HG02623 (cell line): ENCODE measurements at regions not wholly inside any gene's neighbourhood (a gene's known extent, or its start where the extent isn't known, plus 50 kb on each side); places are given as distances from the start of the nearest gene placed in this dataset.
"Not testable (repeated sequence)": the region's sequence is repeated elsewhere in the genome, so short reads cannot be mapped to it uniquely, and the experiment has no call there.

Source experiments
- ATAC-seq: cut with Tn5 transposase; IDR thresholded peaks from one replicate; pipeline ENCODE4 v1.9.1; 2021; ENCODE audit warnings: moderate library complexity; ENCODE audit not compliant: unreplicated experiment

DNA sequence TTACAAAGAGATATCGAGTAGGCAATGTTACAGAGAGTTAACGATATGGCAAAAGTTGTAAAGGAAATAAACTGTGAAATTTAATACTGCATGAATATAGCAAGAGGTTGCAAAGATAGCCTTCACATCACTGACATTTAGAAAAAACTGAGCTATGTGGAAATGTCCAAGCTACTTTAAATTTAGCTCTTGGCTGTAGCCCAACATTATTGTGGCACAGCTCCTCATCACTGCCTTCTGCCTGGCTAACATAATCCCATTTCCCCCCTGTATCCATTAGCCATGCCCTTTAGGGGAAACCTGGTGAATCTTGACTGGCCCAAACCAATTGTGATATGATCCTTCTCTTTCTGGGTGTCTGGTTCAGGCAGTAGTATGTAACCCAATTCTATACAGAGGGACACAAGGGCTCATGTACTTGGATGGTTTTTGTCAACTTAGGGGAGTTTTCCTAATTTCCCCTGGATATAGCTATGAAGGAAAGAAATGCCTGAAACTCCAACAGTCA lies 115.4 kb downstream of the PFDN4 start:
- ATAC-seq = no peak

GRCh38 chr20:54324041-54324440 lies 116.2 kb downstream of the PFDN4 start:
- ATAC-seq = no peak

GRCh38 chr20:54324652-54325285 lies 116.9 kb downstream of the PFDN4 start:
- ATAC-seq = no peak

- no peak for ATAC-seq
These were observed 127.4 kb downstream of the PFDN4 start for GRCh38 chr20:54335299-54335698.

- ATAC-seq = no peak
These were observed 129.3 kb downstream of the PFDN4 start for GRCh38 chr20:54337144-54337543.

- no peak for ATAC-seq
These were observed 131.2 kb downstream of the PFDN4 start for GRCh38 chr20:54339093-54339492.

DNA sequence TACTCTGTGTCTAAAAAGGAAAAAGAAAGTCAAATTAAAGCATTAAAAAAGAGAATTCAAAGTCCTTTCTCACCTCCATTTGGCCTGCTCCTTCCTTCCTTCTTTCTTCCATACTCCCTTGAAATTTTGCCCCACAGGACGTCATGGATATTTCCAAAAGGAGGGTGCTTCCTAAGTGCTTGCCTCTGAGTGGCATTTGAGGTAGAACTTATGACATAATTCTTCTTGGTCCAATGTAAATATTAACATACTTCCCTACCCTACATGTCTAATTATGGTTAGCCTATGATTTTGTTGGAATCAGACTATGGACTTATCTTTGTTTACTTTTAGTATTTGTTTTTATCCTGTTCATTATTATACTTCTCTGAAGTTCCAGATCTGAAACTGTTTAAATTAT lies 132.3 kb downstream of the PFDN4 start:
- ATAC-seq = no peak

- no peak for ATAC-seq
These were observed 132.8 kb downstream of the PFDN4 start for GRCh38 chr20:54340667-54341081.

DNA sequence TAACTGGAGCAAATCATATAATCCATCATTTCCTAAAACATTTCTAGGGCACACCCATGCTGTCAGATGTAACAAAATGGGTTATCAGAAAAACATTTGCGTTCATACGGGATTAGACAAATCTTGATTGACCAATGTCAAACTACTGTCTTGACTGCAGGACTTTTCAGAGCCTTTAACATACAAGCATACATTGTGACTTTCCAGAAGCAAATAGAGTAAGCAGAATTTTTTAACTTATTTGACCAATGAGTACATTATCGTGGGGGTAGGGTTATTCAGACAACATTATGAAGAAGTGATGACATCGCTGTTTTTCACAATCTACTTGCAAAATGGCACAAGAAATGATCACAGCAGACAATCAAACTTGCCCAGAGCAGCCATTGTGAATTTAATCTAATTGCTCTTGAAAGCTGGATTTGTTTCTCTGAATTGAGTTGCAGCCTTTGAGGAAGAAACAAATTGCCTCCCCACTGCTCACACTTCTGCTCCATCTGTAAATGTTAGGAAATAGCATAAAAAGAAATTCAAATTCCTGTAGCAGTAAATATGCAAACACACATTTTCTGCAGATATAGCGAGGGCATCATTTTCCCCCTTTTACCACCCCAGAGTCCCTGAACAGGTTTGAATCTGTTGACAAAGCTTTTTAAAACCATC lies 133.0 kb upstream of the DOK5 start:
- ATAC-seq = no peak

GRCh38 chr20:54343099-54343498 lies 132.3 kb upstream of the DOK5 start:
- no peak for ATAC-seq

DNA sequence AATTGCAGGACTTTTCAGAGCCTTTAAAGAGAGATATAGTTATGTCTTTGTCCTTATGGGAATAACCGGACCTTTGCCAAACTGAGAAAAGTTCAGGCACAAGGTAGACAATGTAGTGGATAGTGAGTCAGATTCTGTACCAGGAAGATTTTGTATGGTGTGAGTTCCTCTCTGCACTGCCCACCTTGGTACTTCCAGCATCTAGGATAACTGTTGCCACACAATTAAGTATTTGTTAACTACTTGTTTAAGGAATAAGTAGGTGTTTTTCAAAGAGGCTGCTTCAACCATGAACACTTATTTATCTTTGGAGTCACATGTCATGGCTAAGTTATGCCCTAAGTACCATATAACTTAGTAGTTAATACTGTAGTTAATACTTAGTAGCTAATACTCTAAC lies 131.8 kb upstream of the DOK5 start:
- no peak for ATAC-seq

GRCh38 chr20:54344832-54345231 lies 130.6 kb upstream of the DOK5 start:
- no peak for ATAC-seq

DNA sequence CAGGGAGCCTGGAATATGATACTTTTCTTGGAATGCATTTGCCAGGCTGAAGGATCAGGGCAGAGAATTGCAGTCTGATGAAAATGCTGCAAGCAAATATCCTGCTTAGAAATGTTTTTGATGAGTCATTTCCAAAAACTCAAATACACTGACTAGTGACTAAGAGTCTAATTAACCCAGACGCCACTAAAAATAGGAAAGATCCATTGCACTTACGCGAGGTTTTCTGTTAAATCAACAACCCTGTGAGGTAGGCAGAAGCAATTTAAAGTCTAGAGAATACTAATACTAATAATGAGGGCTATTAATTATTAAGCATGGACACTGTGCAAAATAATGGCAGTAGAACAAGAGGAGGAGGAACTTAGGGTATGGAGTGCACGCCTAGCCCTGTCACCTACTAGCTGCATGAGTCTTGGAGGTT lies 130.1 kb upstream of the DOK5 start:
- ATAC-seq = peak; percentile 58

DNA sequence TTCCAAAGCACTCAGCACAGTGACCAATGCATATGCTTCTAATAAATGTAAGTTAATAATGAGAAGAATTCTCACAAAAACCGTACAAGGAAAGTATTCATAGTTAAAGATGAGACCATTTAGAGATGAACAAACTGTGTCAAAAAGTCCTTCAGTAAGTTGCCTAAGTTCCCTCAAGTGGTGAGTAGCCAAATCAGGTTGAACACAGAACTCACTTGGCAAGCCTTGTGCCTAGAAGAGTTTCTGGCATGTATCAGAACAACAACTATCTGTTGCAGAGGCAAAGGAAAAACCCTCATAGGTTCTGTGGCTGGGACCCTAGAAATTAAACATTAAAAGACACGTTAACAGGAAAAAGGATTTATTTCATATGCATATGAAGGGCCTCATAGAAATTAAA lies 129.6 kb upstream of the DOK5 start:
- ATAC-seq = no peak

GRCh38 chr20:54346276-54346675 lies 129.1 kb upstream of the DOK5 start:
- no peak for ATAC-seq

- no peak for ATAC-seq
These were observed 128.1 kb upstream of the DOK5 start for GRCh38 chr20:54347166-54347833.

GRCh38 chr20:54350415-54350814 lies 125.0 kb upstream of the DOK5 start:
- no peak for ATAC-seq

DNA sequence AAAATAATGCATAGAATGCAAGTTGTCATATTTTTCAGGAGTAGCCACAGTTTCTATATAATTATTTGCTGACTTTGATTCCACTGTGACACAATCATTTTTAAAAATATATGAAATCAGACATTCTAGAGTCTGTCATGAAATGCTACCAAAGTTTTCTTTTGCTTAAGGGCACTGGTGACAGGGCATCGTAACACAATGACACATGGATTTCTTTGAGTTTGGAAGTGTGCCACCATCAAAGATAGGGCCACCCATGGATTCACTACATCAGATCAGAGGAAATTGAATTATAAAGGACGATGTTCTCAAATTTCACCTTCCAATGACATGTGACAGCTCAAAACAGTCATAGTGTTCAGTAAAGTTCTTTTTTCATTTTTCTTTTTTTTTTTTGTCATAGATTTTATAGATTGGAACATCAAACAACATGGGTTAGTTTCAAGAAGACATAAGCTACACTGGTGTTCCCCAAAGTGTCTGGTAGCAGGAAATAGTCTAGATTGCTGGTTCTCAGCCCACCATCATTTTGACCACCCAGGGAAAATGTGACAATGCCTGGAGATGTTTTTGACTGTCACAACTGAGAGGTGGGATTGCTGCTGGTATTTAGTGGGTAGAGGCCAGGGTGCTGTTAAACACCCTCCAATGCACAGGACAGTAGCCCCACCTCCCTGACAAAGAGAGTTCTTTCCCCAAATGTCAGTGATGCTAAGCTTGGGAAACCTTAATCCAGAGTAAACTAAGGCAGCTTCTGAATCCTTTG lies 123.8 kb upstream of the DOK5 start:
- ATAC-seq = no peak

- ATAC-seq = not testable (repeated sequence)
These were observed 122.9 kb upstream of the DOK5 start for GRCh38 chr20:54352541-54352940.

GRCh38 chr20:54353292-54353691 lies 122.1 kb upstream of the DOK5 start:
- ATAC-seq = no peak

GRCh38 chr20:54355631-54356280 lies 119.6 kb upstream of the DOK5 start:
- no peak for ATAC-seq
